ENCODE measurements at regions not wholly inside any gene's neighbourhood (a gene's known extent, or its start where the extent isn't known, plus 50 kb on each side); places are given as distances from the start of the nearest gene placed in this dataset.
"Not testable (repeated sequence)": the region's sequence is repeated elsewhere in the genome, so short reads cannot be mapped to it uniquely, and the experiment has no call there.

DNA sequence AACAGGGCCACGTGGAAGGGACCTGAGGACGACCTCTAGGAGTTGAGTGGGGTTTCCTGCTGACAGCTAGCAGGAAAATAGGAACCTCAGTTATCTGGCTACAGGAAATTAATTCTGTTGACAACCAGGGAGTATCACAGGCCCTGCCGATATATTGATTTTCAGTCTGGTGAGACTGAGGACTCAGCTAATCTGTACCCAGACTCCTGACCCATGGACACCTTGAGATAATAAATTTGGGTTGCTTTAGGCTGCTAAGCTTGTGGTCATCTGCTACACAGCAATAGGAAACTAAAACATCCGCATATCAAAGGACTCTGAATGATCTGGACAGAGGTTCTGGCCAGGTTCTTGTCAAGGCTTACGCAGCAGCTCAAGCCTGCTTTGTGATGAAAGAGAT lies 80.8 kb upstream of the CNEP1R1 start:
- DNase-seq = no peak

DNA sequence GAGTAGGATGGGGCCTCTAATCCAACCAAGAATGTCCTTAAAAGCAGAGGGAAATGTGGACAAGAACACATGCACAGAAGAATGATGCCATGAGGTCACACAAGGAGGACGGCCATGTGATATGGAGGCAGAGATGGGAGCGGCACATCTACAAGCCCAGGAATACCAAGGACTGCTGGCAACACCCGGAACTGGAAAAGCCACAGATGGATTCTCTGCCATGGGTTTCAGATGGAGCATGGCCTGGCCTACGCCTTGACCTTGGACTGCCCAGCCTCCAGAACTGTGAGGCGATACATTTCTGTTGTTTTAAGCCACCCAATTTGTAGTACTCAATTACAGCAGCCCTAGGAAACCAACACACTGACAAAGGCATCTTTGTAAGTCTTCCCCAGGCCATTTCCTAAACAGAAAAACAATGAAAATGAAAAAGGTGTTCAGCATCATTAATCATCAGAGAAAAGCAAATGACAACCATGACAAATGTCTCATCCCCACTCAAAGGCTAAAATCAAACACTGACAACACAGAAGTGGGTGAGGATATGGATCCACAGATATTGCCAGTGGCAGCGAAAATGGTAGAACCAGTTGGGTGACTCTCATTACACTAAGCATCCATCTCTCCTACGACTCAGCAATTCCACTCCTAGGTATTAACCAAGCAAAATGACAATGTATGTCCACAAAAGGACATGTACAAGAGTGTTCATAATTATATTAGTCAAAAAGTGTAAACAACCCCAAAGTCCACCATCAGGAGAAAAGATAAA lies 76.9 kb upstream of the CNEP1R1 start:
- DNase-seq = no peak

DNA sequence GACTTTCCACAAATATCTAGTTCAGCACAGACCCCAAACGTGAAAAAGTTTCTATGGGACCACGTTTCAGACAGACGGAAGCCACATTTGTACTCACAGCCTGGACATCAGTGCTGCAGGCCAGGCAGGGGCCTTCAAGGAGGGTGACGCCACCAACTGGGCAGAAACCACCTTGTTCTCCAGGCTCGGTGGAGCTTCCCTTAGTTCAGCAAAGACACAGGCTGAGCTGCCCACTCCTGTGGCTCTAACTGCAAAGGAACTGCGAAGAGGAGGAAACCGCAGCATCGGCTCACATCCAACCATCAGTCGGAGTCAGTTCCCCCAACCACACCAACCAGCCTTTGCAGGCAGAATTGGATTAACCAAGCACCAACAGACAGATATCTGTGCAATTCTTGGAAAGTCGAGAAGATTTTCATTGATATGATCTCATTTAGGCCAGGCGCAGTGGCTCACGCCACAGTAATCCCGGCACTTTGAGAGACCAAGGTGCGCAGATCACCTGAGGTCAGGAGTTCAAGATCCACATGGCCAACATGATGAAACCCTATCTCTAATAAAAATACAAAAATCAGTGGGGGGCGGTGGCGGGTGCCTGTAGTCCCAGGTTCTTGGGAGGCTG lies 73.3 kb upstream of the CNEP1R1 start:
- DNase-seq = no peak

DNA sequence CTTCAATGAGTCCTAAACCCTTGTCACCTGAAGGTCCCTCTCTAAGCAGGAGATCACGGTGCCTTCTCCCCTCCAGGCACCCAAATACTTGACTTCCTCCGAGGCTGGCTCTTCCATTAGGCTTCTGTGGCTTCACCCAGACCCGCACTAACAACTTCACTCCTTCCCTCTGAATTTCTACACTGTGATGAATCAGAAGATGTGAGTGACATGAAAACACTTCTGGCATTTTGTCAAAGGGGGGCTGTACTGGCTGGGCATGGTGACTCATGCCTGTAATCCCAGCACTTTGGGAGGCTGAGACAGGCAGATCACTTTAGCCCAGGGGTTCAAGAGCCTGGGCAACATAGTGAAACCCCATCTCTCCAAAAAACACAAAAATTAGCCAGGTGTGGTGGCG lies 72.6 kb upstream of the CNEP1R1 start:
- DNase-seq = no peak

DNA sequence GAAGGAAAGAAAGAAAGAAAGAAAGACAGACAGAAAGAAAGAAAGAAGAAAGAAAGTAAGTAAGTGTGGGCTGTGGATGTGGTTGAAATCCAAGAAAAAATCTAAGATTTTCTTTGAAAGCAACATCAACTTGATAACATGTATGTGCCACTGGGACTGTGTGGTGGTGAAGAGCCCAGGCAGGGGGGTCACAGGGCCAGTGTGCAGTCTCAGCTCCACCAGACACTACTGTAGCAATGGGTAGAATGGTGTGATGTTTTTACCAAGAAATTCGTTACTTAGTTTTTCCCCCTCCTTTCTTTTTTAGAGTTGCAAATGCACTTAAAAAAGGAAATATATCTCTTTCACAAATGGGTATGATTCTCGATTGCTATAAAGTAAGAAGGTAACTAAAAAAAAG lies 71.9 kb upstream of the CNEP1R1 start:
- no peak for DNase-seq

DNA sequence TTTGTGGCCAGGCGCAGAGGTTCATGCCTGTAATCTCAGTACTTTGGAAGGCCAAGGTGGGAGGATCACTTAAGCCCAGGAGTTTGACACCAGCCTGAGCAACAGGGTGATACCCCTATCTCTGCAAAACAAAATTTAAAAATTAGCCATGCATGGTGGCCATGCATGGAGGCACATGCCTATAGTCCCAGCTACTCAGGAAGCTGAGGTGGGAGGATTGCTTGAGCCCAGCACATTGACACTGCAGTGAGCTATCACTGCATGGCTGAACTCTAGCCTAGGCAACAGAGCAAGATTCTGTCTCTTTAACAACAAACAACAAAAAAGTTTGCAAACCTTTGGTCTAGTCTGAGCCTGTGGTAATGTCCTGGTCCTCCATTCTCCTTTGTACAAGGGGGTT lies 69.2 kb upstream of the CNEP1R1 start:
- DNase-seq = no peak

DNA sequence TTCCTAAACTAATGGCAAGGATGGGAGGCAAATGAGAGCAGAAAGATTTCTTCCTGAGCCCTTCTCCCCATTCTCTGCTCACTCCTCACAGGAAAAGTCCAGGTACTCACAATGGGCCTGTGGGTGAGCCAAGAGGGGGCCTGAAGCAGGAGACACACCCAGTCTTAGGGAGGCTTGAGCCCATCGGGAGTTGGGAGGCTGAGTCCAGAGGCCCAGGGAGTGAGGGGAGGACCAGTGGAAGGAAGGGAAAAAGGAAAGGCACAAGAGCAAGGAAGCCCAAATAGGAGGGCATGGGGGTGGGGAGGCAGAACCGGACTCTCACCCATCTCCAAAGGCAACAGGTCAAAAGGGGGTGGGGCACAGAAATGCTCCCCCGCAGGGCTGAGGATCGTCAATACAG lies 68.1 kb upstream of the CNEP1R1 start:
- DNase-seq = no peak

DNA sequence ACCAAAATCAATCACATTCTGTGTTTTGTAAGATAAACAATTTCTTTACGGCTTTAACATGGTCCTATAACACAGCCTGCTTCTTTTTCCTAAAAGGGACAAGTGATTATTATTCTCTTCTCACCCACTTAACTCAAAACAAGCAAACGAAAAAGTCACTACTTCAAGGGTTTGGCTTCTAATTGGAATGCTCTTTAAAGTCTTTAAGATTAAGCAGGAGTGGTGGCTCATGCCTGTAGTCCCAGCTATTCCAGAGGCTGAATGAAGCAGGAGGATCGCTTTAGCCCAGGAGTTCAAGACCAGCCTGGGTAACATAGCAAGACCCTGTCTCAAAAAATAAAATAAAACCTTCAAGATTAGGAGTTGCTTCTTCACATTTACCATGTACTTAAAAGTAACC lies 66.6 kb upstream of the CNEP1R1 start:
- no peak for DNase-seq

DNA sequence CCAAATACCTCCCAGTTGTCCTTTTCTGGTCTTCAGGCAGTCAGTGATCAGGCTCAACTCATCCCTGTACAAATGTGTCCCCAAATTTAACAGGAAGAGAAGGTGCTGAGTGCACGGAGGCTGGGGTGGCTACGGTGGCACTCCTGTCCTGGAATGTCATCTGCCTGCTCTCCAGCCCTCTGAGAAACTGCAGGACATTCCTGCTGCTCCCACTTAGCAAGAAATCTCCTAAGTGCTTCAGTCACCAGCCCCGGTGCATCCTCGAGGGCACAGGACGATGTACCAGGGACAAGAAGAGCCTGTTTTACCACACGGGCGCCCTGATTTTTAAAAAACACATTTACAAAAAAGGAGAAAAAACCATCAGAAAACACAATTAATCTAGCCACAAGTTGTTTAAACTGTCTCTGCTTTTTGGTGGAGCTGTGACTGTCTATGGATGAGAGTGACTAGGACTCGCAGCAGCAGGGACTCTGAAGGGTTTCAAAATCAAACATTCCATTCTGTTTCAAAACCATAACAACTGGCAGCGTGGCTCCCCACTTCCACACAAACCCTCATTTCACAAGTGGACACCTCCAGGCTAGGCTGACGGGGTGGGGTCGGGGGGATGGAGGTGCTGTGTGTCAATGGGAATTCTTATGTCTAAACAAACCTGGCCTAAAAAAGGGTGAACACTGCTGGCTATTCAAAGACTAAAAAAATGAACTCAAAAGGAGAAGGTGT lies 65.3 kb upstream of the CNEP1R1 start:
- no peak for DNase-seq

DNA sequence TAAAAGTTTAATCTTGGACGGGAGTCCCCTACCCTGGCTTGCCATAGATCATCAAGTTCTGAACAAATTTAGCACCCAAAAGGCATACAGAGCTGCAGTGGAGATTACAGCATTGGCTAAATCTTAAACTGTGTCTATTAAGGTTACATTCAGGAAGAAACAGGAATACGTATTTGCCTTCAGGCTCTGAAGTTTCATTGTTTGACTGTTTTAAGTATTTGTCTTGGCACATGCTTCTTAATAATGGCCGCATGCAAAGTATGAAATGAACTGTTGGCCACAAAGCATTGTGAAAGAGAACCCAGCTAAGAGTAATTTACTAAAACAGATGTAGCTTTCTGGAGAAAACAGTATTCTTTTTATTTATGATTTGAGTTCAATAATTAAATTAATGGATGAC lies 63.9 kb upstream of the CNEP1R1 start:
- DNase-seq = no peak

DNA sequence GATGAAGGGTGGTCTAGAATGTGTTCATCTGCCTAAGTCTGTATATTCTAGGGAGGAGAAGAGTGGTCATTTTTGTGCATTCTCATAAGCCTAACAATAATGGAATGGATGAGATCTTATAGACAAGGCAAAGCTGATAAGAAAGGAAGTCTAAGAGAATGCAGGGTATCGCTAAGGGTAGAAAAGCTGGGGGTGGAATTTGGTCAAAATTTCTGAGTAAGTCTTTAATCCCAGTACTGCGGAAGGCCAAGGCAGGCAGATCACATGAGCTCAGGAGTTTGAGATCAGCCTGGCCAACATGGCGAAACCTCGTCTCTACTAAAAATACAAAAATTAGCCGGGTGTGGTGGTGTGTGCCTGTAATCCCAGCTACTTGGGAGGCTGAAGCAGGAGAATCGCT lies 62.5 kb upstream of the CNEP1R1 start:
- not testable (repeated sequence) for DNase-seq

DNA sequence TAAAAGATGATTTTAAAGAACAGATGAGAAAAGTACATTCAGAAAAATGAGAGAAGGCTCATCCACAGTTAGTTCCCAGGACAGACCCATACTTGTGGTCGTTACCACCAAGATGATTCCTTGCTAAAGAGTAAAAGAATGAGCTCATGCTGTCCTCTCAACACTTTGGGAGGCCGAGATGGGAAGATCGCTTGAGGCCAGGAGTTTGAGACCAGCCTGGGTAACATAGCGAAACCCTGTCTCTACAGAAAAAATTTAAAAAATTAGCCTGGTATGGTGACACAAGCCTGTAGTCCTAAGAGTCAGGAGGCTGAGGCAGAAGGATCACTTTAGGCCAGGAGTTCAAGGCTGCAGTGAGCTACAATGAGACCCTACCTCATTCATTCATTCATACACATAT lies 60.7 kb upstream of the CNEP1R1 start:
- DNase-seq = no peak

DNA sequence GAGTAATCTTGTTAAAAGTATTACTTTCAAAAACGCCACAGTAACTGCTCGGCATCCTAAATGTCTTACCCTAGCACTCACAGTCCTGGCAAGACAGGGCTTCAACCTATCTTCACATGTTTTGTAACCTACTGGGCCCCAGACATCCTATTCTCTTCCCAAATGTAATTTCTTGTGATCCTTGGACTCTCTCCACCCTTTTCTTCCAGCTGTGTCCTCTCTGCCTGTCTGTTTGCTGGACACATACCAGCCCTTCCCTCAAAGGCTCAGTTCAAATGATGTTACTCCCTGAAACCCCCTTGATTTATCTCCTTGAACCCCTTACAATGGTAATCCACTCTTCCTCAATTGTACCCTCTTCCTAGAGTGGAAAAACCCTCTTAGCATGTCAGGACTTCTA lies 60.1 kb upstream of the CNEP1R1 start:
- no peak for DNase-seq

DNA sequence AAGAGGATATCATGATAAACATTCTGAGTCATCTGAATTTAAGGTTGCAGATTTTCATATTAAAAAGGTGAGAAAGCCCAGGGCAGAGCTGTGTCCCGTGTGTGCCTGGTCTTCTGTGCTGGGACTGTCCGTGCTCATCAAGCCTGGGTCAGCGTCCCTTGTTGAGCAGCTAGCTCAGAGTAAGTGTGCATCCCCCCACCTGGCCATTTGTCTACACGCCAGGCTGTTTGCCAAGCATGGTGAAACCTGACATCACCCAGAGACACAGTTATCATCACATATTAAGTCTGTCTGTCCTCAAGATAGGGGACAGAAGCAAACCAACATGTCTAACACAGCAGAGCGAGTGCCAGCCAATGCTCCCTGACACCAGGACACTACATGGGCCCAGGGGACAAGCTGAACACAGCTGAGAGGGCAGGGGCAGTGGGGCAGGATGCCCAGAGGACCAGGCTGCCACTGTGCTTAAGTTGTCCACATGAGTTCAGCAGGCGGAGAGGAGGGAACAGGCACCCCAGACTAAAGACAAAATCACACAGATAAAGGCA lies 57.9 kb upstream of the CNEP1R1 start:
- DNase-seq = no peak

DNA sequence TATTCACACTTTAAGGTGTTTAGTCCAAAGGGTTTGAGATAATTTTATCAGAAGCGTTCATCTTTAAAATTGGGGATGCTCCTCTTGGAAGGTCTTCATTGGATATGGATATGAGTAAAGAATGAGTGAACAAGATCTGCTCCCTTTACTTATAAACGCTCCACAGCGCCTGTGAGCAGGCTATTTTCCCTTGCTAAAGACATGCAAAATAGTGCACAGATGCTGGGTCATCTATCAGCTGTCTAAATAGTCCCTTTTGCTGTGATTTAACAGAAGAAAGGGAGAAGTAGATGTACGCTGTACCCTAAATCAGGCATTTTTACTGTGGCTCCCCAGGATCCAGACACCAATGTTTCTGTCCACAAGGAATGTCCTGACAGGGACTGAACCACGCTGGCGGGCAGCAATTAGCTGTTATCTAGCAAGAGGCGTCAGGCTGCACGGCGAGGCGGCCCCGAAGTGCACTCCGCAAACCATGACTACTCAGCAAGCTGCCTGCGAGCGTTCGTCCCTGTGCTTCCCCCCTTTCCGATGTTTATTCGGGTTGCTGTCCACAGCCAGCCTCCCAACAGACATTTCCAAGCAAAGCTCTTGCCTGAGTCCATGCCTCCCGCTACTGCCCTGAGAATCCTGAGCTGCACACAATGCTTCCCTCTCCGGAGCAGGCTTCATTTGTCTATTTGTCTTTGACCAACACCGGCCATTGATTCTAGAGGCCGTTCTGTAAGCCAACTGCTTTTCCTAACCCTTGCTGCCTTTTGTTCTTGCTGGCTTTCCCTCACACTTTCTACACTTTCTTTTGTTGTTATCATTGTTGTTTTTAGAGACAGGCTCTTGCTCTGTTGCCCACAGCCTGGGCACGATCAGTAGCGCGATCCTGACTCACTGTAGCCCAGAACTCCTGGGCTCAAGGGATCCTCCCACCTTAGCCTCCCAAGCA lies 55.7 kb upstream of the CNEP1R1 start:
- DNase-seq = no peak

DNA sequence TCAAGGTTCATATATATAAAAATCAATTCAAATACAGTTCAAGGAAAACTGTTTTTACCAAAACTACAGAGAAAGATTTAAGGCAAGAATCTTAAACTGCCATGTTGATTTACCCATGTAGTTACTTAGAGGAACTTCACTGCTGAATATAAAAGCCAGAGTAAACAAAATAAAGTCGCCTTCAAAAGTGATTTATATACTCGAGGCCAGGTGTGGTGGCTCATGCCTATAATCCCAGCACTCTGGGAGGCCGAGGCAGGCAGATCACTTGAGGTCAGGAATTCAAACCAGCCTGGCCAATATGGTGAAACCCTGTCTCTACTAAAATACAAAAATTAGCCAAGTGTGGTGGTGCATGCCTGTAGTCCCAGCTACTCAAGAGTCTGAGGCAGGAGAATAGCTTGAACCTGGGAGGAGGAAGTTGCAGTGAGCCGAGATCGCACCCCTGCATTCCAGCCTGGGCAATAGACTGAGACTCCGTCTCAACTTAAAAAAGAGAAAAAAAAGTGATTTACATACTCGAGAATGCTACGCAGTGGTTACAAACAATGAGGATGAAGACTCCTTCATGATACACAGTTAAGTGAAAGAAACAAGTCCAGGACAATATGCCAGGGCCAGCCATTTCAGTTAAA lies 54.1 kb upstream of the CNEP1R1 start:
- no peak for DNase-seq

DNA sequence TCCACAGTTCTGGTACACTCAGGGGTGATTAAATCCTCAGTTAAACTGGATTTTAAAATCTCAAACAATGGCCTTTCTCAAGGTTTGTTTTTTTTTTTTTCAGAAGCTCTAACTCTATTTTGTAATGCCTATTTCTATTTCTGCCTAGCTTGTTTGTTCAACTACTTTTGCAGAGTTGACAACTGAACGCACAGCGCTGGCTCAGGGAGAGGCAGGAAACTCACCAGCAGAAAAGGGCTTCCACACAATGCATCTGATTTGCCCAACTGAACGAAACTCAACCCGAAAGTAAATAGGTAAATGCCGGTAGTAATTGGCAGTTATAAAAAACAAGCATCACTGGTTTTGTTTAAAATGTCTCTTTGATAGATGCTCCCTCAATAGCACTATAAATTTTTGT lies 52.7 kb upstream of the CNEP1R1 start:
- DNase-seq = no peak

DNA sequence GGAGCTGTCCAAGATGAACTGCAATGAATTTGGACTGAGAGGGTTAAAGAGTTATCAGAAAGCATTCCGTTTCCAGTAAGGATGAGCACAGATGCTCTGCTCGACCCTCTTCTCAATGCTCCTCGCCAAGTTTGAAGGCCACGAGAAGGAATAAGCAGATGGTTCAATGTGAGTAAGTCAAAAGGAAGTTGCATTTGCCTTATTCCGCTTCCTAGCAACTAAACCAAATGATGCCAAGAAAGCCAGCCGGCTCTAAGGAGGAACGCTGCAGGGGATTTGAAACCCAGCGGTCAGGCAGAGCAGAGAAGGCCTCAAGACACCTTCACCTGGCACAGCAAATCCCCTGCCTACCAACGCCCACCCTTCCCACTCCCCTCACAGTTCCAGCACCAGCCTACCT lies 52.1 kb upstream of the CNEP1R1 start:
- DNase-seq = no peak

Data from CD4-positive, alpha-beta T cell treated with Interleukin-15 for 1 hour (primary cell).